HepG2 (cell line): ENCODE measurements at regions not wholly inside any gene's neighbourhood (a gene's known extent, or its start where the extent isn't known, plus 50 kb on each side); places are given as distances from the start of the nearest gene placed in this dataset.

Experiments
- ARID2 ChIP-seq: sonication (generic); formaldehyde crosslinking; IDR thresholded peaks from 2 replicates; pipeline ENCODE4 v1.8.1; 2022; ENCODE audit warnings: mild to moderate bottlenecking, missing genetic modification reagents, borderline replicate concordance
- EED ChIP-seq: sonication (generic); formaldehyde crosslinking; IDR thresholded peaks from 2 replicates; pipeline ENCODE4 v1.5.0; 2020; ENCODE audit warnings: mild to moderate bottlenecking, missing genetic modification reagents
- EHMT2 ChIP-seq: fragments of 200-600 bp; sonication (generic); IDR thresholded peaks from 2 replicates; pipeline ENCODE4 v1.7.0; 2017; ENCODE audit warnings: antibody characterized with exemption, low read depth, low read length, borderline replicate concordance
- GFI1 ChIP-seq: sonication (generic); formaldehyde crosslinking; IDR thresholded peaks from 2 replicates; pipeline ENCODE4 v1.5.0; 2020; ENCODE audit warnings: missing genetic modification reagents, mild to moderate bottlenecking, borderline replicate concordance
- KDM2A ChIP-seq: sonication (generic); formaldehyde crosslinking; IDR thresholded peaks from 2 replicates; pipeline ENCODE4 v1.4.0; 2020; ENCODE audit warnings: low read depth, missing genetic modification reagents, borderline replicate concordance
- MAZ ChIP-seq, 2 experiments: sonication (generic) in 1 of 2; formaldehyde crosslinking in 1 of 2; IDR thresholded peaks; 2 replicates each; pipeline versions ENCODE4 v1.5.0 to v1.6.1; 2012 to 2020; ENCODE audit warnings: low read depth in 2 of 2, mild to moderate bottlenecking in 2 of 2, borderline replicate concordance in 1 of 2, improper control_type of control experiment in 1 of 2, low read length in 1 of 2, missing genetic modification reagents in 1 of 2, moderate library complexity in 1 of 2
- MEIS2 ChIP-seq: sonication (generic); formaldehyde crosslinking; IDR thresholded peaks from 2 replicates; pipeline ENCODE4 v1.9.0; 2021; ENCODE audit warnings: mild to moderate bottlenecking, missing genetic modification reagents
- SAP130 ChIP-seq: IDR thresholded peaks from 2 replicates; pipeline ENCODE4 v1.6.1; 2016; ENCODE audit warnings: low read depth
- SP5 ChIP-seq: IDR thresholded peaks from 2 replicates; pipeline ENCODE4 v1.6.1; 2016; ENCODE audit warnings: low read depth, borderline replicate concordance
- TEAD2 ChIP-seq: sonication (generic); formaldehyde crosslinking; IDR thresholded peaks from 2 replicates; pipeline ENCODE4 v1.9.0; 2021; ENCODE audit warnings: missing genetic modification reagents
- WIZ ChIP-seq: sonication (generic); formaldehyde crosslinking; IDR thresholded peaks from 2 replicates; pipeline ENCODE4 v1.5.1; 2020; ENCODE audit warnings: mild to moderate bottlenecking, missing genetic modification reagents
- ZNF292 ChIP-seq: sonication (generic); formaldehyde crosslinking; IDR thresholded peaks from 2 replicates; pipeline ENCODE4 v1.8.1; 2022; ENCODE audit warnings: mild to moderate bottlenecking, low read depth, missing genetic modification reagents, borderline replicate concordance
- ZNF331 ChIP-seq: sonication (generic); formaldehyde crosslinking; IDR thresholded peaks from 2 replicates; pipeline ENCODE4 v1.4.0; 2020; ENCODE audit warnings: missing genetic modification reagents
- ZNF335 ChIP-seq: sonication (generic); formaldehyde crosslinking; IDR thresholded peaks from 2 replicates; pipeline ENCODE4 v1.4.0; 2020; ENCODE audit warnings: missing genetic modification reagents
- ZNF468 ChIP-seq: sonication (generic); formaldehyde crosslinking; IDR thresholded peaks from 2 replicates; pipeline ENCODE4 v1.8.0; 2022; ENCODE audit warnings: mild to moderate bottlenecking, moderate library complexity, missing genetic modification reagents
- ZNF512 ChIP-seq: sonication (generic); formaldehyde crosslinking; IDR thresholded peaks from 2 replicates; pipeline ENCODE4 v1.4.0; 2020; ENCODE audit warnings: mild to moderate bottlenecking, missing genetic modification reagents
- ZNF557 ChIP-seq: sonication (generic); formaldehyde crosslinking; IDR thresholded peaks from 2 replicates; pipeline ENCODE4 v1.4.0; 2020; ENCODE audit warnings: missing genetic modification reagents
- ZSCAN22 ChIP-seq: sonication (generic); formaldehyde crosslinking; IDR thresholded peaks from 2 replicates; pipeline ENCODE4 v1.4.0; 2020; ENCODE audit warnings: mild to moderate bottlenecking, missing genetic modification reagents
- TF ChIP-seq, protein P1 (sequence below): sonication (generic); formaldehyde crosslinking; IDR thresholded peaks from 2 replicates; pipeline ENCODE4 v1.8.1; 2023; ENCODE audit warnings: missing genetic modification reagents, inconsistent platforms, borderline replicate concordance
- TF ChIP-seq, protein P2 (sequence below): IDR thresholded peaks from 2 replicates; pipeline ENCODE4 v1.6.1; 2012; ENCODE audit warnings: inconsistent platforms
- TF ChIP-seq, protein P3 (sequence below): sonication (generic); formaldehyde crosslinking; IDR thresholded peaks from 2 replicates; pipeline ENCODE4 v1.5.0; 2020; ENCODE audit warnings: mild to moderate bottlenecking, missing genetic modification reagents
- TF ChIP-seq, protein P4 (sequence below): sonication (generic); formaldehyde crosslinking; IDR thresholded peaks from 2 replicates; pipeline ENCODE4 v1.5.0; 2020; ENCODE audit warnings: missing genetic modification reagents

- no peak; the same call in 1 of the 2 replicates for TF ChIP-seq ZNF335
- 0 out of 2 replicates have a peak, but pooled peaks have one; percentile 11 for TF ChIP-seq ZNF512
- TF ChIP-seq ZSCAN22 = 0 out of 2 replicates have a peak, but pooled peaks have one; percentile 68
- TF ChIP-seq, protein P1, sequence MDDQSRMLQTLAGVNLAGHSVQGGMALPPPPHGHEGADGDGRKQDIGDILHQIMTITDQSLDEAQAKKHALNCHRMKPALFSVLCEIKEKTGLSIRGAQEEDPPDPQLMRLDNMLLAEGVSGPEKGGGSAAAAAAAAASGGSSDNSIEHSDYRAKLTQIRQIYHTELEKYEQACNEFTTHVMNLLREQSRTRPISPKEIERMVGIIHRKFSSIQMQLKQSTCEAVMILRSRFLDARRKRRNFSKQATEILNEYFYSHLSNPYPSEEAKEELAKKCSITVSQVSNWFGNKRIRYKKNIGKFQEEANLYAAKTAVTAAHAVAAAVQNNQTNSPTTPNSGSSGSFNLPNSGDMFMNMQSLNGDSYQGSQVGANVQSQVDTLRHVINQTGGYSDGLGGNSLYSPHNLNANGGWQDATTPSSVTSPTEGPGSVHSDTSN (CRISPR knock-in tag) = no peak
- TF ChIP-seq EHMT2 = peak; percentile 94
- peak; percentile 64; the same call in 1 of the 2 replicates for TF ChIP-seq WIZ (CRISPR knock-in tag)
- peak; percentile 87 for TF ChIP-seq ZNF292 (CRISPR knock-in tag)
- 0 out of 2 replicates have a peak, but pooled peaks have one; percentile 76 for TF ChIP-seq ZNF557 (CRISPR knock-in tag)
- peak; percentile 45; the same call in 1 of the 2 replicates for TF ChIP-seq KDM2A (CRISPR knock-in tag)
- peak; percentile 90 for TF ChIP-seq SAP130 (CRISPR knock-in tag)
- TF ChIP-seq SP5 (CRISPR knock-in tag) = peak; percentile 74
- 0 out of 2 replicates have a peak, but pooled peaks have one; percentile 55 for TF ChIP-seq ZNF468 (CRISPR knock-in tag)
- no peak for TF ChIP-seq MAZ (IDR thresholded peaks at IDR 0.05; ENCODE audit: borderline replicate concordance, low read depth, low read length)
- no peak for TF ChIP-seq MAZ (CRISPR knock-in tag; IDR thresholded peaks at IDR 0.05; ENCODE audit: low read depth)
- TF ChIP-seq EED (CRISPR knock-in tag) = no peak
- peak; percentile 95 for TF ChIP-seq ZNF331
- peak; percentile 65; the same call in 1 of the 2 replicates for TF ChIP-seq MEIS2 (CRISPR knock-in tag)
- no peak for TF ChIP-seq TEAD2 (CRISPR knock-in tag)
- TF ChIP-seq, protein P2, sequence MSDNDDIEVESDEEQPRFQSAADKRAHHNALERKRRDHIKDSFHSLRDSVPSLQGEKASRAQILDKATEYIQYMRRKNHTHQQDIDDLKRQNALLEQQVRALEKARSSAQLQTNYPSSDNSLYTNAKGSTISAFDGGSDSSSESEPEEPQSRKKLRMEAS = peak; percentile 65
- TF ChIP-seq, protein P3, sequence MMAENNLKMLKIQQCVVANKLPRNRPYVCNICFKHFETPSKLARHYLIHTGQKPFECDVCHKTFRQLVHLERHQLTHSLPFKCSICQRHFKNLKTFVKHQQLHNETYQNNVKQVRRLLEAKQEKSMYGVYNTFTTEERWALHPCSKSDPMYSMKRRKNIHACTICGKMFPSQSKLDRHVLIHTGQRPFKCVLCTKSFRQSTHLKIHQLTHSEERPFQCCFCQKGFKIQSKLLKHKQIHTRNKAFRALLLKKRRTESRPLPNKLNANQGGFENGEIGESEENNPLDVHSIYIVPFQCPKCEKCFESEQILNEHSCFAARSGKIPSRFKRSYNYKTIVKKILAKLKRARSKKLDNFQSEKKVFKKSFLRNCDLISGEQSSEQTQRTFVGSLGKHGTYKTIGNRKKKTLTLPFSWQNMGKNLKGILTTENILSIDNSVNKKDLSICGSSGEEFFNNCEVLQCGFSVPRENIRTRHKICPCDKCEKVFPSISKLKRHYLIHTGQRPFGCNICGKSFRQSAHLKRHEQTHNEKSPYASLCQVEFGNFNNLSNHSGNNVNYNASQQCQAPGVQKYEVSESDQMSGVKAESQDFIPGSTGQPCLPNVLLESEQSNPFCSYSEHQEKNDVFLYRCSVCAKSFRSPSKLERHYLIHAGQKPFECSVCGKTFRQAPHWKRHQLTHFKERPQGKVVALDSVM (CRISPR knock-in tag) = no peak; the same call in 1 of the 2 replicates
- TF ChIP-seq, protein P4, sequence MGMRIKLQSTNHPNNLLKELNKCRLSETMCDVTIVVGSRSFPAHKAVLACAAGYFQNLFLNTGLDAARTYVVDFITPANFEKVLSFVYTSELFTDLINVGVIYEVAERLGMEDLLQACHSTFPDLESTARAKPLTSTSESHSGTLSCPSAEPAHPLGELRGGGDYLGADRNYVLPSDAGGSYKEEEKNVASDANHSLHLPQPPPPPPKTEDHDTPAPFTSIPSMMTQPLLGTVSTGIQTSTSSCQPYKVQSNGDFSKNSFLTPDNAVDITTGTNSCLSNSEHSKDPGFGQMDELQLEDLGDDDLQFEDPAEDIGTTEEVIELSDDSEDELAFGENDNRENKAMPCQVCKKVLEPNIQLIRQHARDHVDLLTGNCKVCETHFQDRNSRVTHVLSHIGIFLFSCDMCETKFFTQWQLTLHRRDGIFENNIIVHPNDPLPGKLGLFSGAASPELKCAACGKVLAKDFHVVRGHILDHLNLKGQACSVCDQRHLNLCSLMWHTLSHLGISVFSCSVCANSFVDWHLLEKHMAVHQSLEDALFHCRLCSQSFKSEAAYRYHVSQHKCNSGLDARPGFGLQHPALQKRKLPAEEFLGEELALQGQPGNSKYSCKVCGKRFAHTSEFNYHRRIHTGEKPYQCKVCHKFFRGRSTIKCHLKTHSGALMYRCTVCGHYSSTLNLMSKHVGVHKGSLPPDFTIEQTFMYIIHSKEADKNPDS (CRISPR knock-in tag) = peak; percentile 91
- TF ChIP-seq ARID2 (CRISPR knock-in tag) = peak; percentile 54
- peak; percentile 93 for TF ChIP-seq GFI1 (CRISPR knock-in tag)
Observed at GRCh38 chr14:22699801-22700564, 55.8 kb upstream of the OR6J1 start (continued).
